ENCODE measurements at regions not wholly inside any gene's neighbourhood (a gene's known extent, or its start where the extent isn't known, plus 50 kb on each side); places are given as distances from the start of the nearest gene placed in this dataset.

DNA sequence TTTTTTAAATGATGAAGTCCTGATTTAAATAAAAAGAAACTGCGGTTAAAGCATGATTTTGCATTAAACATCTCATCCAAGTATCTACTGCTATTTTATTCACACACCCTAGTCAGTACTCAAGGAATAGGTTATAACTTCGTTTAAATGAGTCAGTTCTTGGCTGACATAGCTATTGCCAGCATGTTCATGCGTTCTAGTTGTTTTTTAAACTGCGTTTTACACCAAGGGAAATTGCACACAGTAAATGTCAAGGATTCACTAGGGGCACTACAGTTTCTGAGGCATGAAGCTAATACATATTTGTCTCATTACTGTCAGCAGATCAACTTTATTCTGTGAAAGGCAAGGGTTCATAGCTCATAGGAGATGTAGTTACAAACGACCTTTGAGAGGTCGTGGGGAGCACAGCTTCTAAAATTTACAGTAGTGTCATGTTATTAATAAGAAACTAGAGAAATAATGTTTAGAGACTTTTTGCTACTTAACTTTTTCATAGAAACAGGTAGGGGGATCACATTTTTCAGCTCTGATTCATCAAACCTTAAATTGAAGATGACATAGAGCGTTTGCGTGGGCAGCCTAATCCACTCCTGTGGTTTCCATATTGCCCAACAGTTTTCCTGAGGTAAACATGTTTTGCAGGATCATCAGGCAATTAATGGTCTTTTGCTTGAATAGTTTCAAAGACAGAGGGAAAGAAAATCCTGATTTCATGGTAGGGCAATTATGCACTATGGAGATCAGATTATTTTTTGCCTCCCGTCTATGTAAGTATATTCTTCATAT is 2222.7 kb upstream of the WWC1 start:
- TF ChIP-seq, protein P1, sequence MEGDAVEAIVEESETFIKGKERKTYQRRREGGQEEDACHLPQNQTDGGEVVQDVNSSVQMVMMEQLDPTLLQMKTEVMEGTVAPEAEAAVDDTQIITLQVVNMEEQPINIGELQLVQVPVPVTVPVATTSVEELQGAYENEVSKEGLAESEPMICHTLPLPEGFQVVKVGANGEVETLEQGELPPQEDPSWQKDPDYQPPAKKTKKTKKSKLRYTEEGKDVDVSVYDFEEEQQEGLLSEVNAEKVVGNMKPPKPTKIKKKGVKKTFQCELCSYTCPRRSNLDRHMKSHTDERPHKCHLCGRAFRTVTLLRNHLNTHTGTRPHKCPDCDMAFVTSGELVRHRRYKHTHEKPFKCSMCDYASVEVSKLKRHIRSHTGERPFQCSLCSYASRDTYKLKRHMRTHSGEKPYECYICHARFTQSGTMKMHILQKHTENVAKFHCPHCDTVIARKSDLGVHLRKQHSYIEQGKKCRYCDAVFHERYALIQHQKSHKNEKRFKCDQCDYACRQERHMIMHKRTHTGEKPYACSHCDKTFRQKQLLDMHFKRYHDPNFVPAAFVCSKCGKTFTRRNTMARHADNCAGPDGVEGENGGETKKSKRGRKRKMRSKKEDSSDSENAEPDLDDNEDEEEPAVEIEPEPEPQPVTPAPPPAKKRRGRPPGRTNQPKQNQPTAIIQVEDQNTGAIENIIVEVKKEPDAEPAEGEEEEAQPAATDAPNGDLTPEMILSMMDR (IDR thresholded peaks at IDR 0.05): no peak
- TF ChIP-seq EZH2 (IDR thresholded peaks at IDR 0.05; ENCODE audit: borderline replicate concordance, insufficient read depth, low read depth, low read length, poor library complexity, severe bottlenecking): no peak
